H1 (cell line): ENCODE measurements at regions not wholly inside any gene's neighbourhood (a gene's known extent, or its start where the extent isn't known, plus 50 kb on each side); places are given as distances from the start of the nearest gene placed in this dataset.

ENCODE experiments used
- CTCF ChIA-PET: fragments of 300-600 bp; sonication (Branson Sonifier 250); formaldehyde crosslinking; loops from one replicate; lab custom pipeline; 2021; ENCODE audit not compliant: partially characterized antibody; lab: Charles Lee
- POLR2A ChIA-PET: fragments of 300-600 bp; sonication (Branson Sonifier 250); formaldehyde crosslinking; loops from one replicate; lab custom pipeline; 2021; ENCODE audit warnings: inconsistent platforms; ENCODE audit not compliant: partially characterized antibody; lab: Charles Lee
- DNase-seq, 2 experiments: peaks; one replicate each; pipeline versions ENCODE4 v3.0.0 to v3.0.0-alpha.2; 2010 to 2022; ENCODE audit warnings: low spot score in 2 of 2, low read depth in 1 of 2, mixed read lengths in 1 of 2
- FAIRE-seq: peaks from 2 replicates; lab custom pipeline; 2011; peaks lifted over from hg19 to GRCh38; lab: Jason Lieb, UNC
- H2AFZ ChIP-seq: 2 replicates; pipeline ENCODE4 v1.8.1; 2012; ENCODE audit warnings: low read length, inconsistent platforms
- H2AK5ac ChIP-seq: 2 replicates; pipeline ENCODE4 v1.6.1; 2013; ENCODE audit warnings: low read depth, low read length
- H2BK120ac ChIP-seq: replicated peaks from 2 replicates; pipeline ENCODE3; 2013; ENCODE audit warnings: low read depth, low read length, inconsistent platforms
- H2BK12ac ChIP-seq: 2 replicates; pipeline ENCODE4 v1.6.1; 2013; ENCODE audit warnings: low read depth, low read length
- H2BK15ac ChIP-seq: 2 replicates; pipeline ENCODE4 v1.6.1; 2013; ENCODE audit warnings: low read length
- H2BK20ac ChIP-seq: 2 replicates; pipeline ENCODE4 v1.6.1; 2013; ENCODE audit warnings: low read length
- H2BK5ac ChIP-seq: 2 replicates; pipeline ENCODE4 v1.6.1; 2013; ENCODE audit warnings: low read depth, low read length
- H3K14ac ChIP-seq: 2 replicates; pipeline ENCODE4 v1.6.1; 2013; ENCODE audit warnings: inconsistent platforms; ENCODE audit not compliant: insufficient read length
- H3K18ac ChIP-seq: 2 replicates; pipeline ENCODE4 v1.6.1; 2013; ENCODE audit warnings: low read length; ENCODE audit errors: extremely low read depth
- H3K23ac ChIP-seq: 2 replicates; pipeline ENCODE4 v1.6.1; 2013; ENCODE audit warnings: inconsistent platforms; ENCODE audit not compliant: insufficient read length
- H3K23me2 ChIP-seq: 2 replicates; pipeline ENCODE4 v1.6.1; 2013; ENCODE audit warnings: low read depth, low read length
- H3K27ac ChIP-seq: 2 replicates; pipeline ENCODE4 v1.6.1; 2011; ENCODE audit warnings: low read depth, low read length, inconsistent platforms
- H3K27me3 ChIP-seq, 4 experiments: replicated peaks in 1 of 4; 1 replicate in 1 of 4; 2 replicates in 3 of 4; pipeline versions ENCODE4 v1.6.1 to v1.8.1; 2011 to 2013; ENCODE audit warnings: low read length in 3 of 4, mild to moderate bottlenecking in 3 of 4, inconsistent platforms in 2 of 4, mixed read lengths in 2 of 4, moderate library complexity in 1 of 4; ENCODE audit not compliant: control insufficient read depth in 3 of 4, insufficient read depth in 3 of 4; ENCODE audit errors: extremely low read depth in 1 of 4
- H3K36me3 ChIP-seq, 4 experiments: 2 replicates each; pipeline versions ENCODE4 v1.6.1 to v1.8.1; 2011 to 2013; ENCODE audit warnings: mild to moderate bottlenecking in 4 of 4, low read length in 3 of 4, moderate library complexity in 2 of 4, control low read depth in 1 of 4, inconsistent platforms in 1 of 4; ENCODE audit not compliant: insufficient read depth in 4 of 4, control insufficient read depth in 2 of 4
- H3K4ac ChIP-seq: replicated peaks from 2 replicates; pipeline ENCODE3; 2013; ENCODE audit warnings: low read length, low read depth, mixed read lengths, inconsistent platforms; ENCODE audit not compliant: insufficient read length
- H3K4me1 ChIP-seq, 4 experiments: replicated peaks in 1 of 4; 1 replicate in 1 of 4; 2 replicates in 3 of 4; pipeline versions ENCODE4 v1.6.1 to v1.8.1; 2011 to 2013; ENCODE audit warnings: low read length in 3 of 4, inconsistent platforms in 2 of 4, mixed read lengths in 1 of 4; ENCODE audit not compliant: insufficient read depth in 4 of 4, control insufficient read depth in 3 of 4
- H3K4me2 ChIP-seq, 2 experiments: 2 replicates each; pipeline versions ENCODE4 v1.6.1 to v1.8.1; 2011 to 2013; ENCODE audit warnings: low read depth in 2 of 2, low read length in 2 of 2, control low read depth in 1 of 2, inconsistent platforms in 1 of 2, mild to moderate bottlenecking in 1 of 2; ENCODE audit not compliant: insufficient read depth in 1 of 2
- H3K4me3 ChIP-seq, 4 experiments: fragments of 200-600, 300-600 bp in 1 of 4; sonication (generic), shearing (Covaris generic), sonication (Bioruptor Twin) in 1 of 4; 2 replicates each; pipeline versions ENCODE4 v1.5.1 to v1.8.1; 2011 to 2016; ENCODE audit warnings: low read length in 4 of 4, low read depth in 3 of 4, control low read depth in 2 of 4, inconsistent platforms in 2 of 4, mild to moderate bottlenecking in 2 of 4, mixed read lengths in 1 of 4, moderate library complexity in 1 of 4; ENCODE audit not compliant: insufficient read depth in 2 of 4; ENCODE audit errors: extremely low read depth in 1 of 4
- H3K56ac ChIP-seq: replicated peaks from 2 replicates; pipeline ENCODE3; 2013; ENCODE audit warnings: low read depth, mild to moderate bottlenecking, mixed read lengths, low read length, inconsistent platforms; ENCODE audit not compliant: insufficient read length
- H3K79me1 ChIP-seq: 2 replicates; pipeline ENCODE4 v1.6.1; 2013; ENCODE audit warnings: low read depth, low read length, control low read depth
- H3K79me2 ChIP-seq, 2 experiments: 2 replicates each; pipeline versions ENCODE4 v1.6.1 to v1.8.1; 2012 to 2013; ENCODE audit warnings: low read length in 2 of 2, mild to moderate bottlenecking in 2 of 2, inconsistent platforms in 1 of 2; ENCODE audit not compliant: insufficient read depth in 2 of 2, control insufficient read depth in 1 of 2
- H3K9ac ChIP-seq, 4 experiments: replicated peaks in 1 of 4; 1 replicate in 1 of 4; 2 replicates in 3 of 4; pipeline versions ENCODE4 v1.6.1 to v1.8.1; 2011 to 2013; ENCODE audit warnings: low read depth in 3 of 4, low read length in 3 of 4, control low read depth in 2 of 4, mild to moderate bottlenecking in 2 of 4, moderate library complexity in 2 of 4, inconsistent platforms in 1 of 4; ENCODE audit errors: extremely low read depth in 1 of 4
- H3K9me3 ChIP-seq, 2 experiments: 2 replicates each; pipeline versions ENCODE4 v1.6.1 to v1.8.1; 2012 to 2013; ENCODE audit warnings: mild to moderate bottlenecking in 2 of 2, moderate library complexity in 2 of 2, control low read depth in 1 of 2, inconsistent platforms in 1 of 2, low read depth in 1 of 2, low read length in 1 of 2, mixed read lengths in 1 of 2; ENCODE audit not compliant: insufficient read depth in 2 of 2
- H4K20me1 ChIP-seq, 2 experiments: replicated peaks in 1 of 2; 2 replicates each; pipeline versions ENCODE3 to v1.8.1; 2011 to 2013; ENCODE audit warnings: inconsistent platforms in 2 of 2, low read length in 2 of 2, mild to moderate bottlenecking in 1 of 2; ENCODE audit not compliant: insufficient read depth in 2 of 2, control insufficient read depth in 1 of 2
- H4K5ac ChIP-seq: 2 replicates; pipeline ENCODE4 v1.6.1; 2013; ENCODE audit warnings: low read length, low read depth, mixed read lengths, inconsistent platforms; ENCODE audit not compliant: insufficient read length
- H4K8ac ChIP-seq: 2 replicates; pipeline ENCODE4 v1.8.0; 2013; ENCODE audit warnings: mild to moderate bottlenecking, moderate library complexity, low read length, inconsistent platforms; ENCODE audit not compliant: insufficient read depth; ENCODE audit errors: extremely low read depth
- H4K91ac ChIP-seq: replicated peaks from 2 replicates; pipeline ENCODE3; 2013; ENCODE audit warnings: low read length, mixed read lengths, inconsistent platforms; ENCODE audit not compliant: insufficient read length
- ATF2 ChIP-seq: IDR thresholded peaks from 2 replicates; pipeline ENCODE4 v1.6.1; 2012; ENCODE audit warnings: low read length, inconsistent platforms
- CREB1 ChIP-seq: IDR thresholded peaks from 2 replicates; pipeline ENCODE4 v1.6.1; 2012; ENCODE audit warnings: inconsistent platforms
- E2F6 ChIP-seq: IDR thresholded peaks from 2 replicates; pipeline ENCODE4 v1.6.1; 2012; ENCODE audit warnings: inconsistent platforms
- HDAC2 ChIP-seq, 2 experiments: fragments of 300-600 bp in 1 of 2; sonication (generic) in 1 of 2; IDR thresholded peaks; 2 replicates each; pipeline ENCODE4 v1.6.1; 2011 to 2012; ENCODE audit warnings: low read depth in 2 of 2, low read length in 2 of 2, mild to moderate bottlenecking in 2 of 2, moderate library complexity in 2 of 2, borderline replicate concordance in 1 of 2, inconsistent platforms in 1 of 2
- HDAC6 ChIP-seq: IDR thresholded peaks from one replicate; pipeline ENCODE4 v1.7.1; 2012; ENCODE audit warnings: low read depth, mild to moderate bottlenecking, inconsistent platforms, low read length, moderate library complexity
- MAX ChIP-seq: IDR thresholded peaks from 2 replicates; pipeline ENCODE4 v1.6.1; 2012; ENCODE audit warnings: inconsistent platforms
- RFX5 ChIP-seq: IDR thresholded peaks from 2 replicates; pipeline ENCODE4 v1.6.1; 2011; ENCODE audit warnings: low read depth, low read length, improper control_type of control experiment, borderline replicate concordance
- SIN3A ChIP-seq, 2 experiments: IDR thresholded peaks in 1 of 2; conservative IDR thresholded peaks in 1 of 2; 2 replicates each; pipeline ENCODE4 v1.6.1; 2011 to 2012; ENCODE audit warnings: low read length in 2 of 2, improper control_type of control experiment in 1 of 2, low read depth in 1 of 2, mild to moderate bottlenecking in 1 of 2
- SIX5 ChIP-seq: IDR thresholded peaks from 2 replicates; pipeline ENCODE4 v1.6.1; 2011; ENCODE audit warnings: mild to moderate bottlenecking, low read depth, low read length
- TCF12 ChIP-seq: IDR thresholded peaks from 2 replicates; pipeline ENCODE4 v1.6.1; 2011; ENCODE audit warnings: low read depth, mild to moderate bottlenecking, low read length
- YY1 ChIP-seq: IDR thresholded peaks from 2 replicates; pipeline ENCODE4 v1.6.1; 2011; ENCODE audit warnings: low read depth, mild to moderate bottlenecking, low read length
- WGBS, 2 experiments: shearing (Covaris generic) in 1 of 2; methylation state at CpG; one replicate each; pipeline versions ENCODE4 v1.1.6 to v1.1.7; 2013 to 2015; ENCODE audit warnings: low lambda C conversion rate in 2 of 2, mixed read lengths in 2 of 2, inconsistent platforms in 1 of 2, low coverage in 1 of 2, missing lambda C conversion rate in 1 of 2; ENCODE audit not compliant: insufficient replicate concordance in 2 of 2, insufficient coverage in 1 of 2, insufficient read length in 1 of 2; ENCODE audit errors: extremely low coverage in 1 of 2, missing lambda C conversion rate in 1 of 2; 5-methylcytosine and 5-hydroxymethylcytosine counted together

- Histone ChIP-seq H4K20me1 (no peaks in the 10 kb centered on the region), H2AFZ (no peak overlapping the region), H4K91ac (no peak overlapping the region), H4K5ac (no peak overlapping the region), H3K79me2 (no peaks in the 10 kb centered on the region), H3K23me2 (peaks cover 6% of the 10 kb centered on the region; the same call in 1 of the 2 replicates), H3K4me3 (no peak overlapping the region), H3K4me1 (no peaks in the 10 kb centered on the region), H3K36me3 (no peaks in the 10 kb centered on the region), H3K56ac (no peak overlapping the region), H3K9ac (no peak overlapping the region), H3K14ac (no peak overlapping the region), H3K9me3 (no peaks in the 10 kb centered on the region), H3K4ac (no peak overlapping the region), H2BK5ac (no peak overlapping the region), H2AK5ac (no peak overlapping the region), H2BK12ac (no peak overlapping the region), H4K8ac (no peak overlapping the region), H3K18ac (no peak overlapping the region), H2BK20ac (no peak overlapping the region), H3K27me3 (no peaks in the 10 kb centered on the region), H3K4me2 (no peak overlapping the region), H3K79me1 (no peaks in the 10 kb centered on the region), H3K23ac (no peak overlapping the region), H2BK120ac (no peak overlapping the region), H2BK15ac (no peak overlapping the region), H3K27ac (no peak overlapping the region)
- DNase-seq (no peak), FAIRE-seq (no peak)
- POLR2A ChIA-PET, result no interaction called here
- WGBS, 2 experiments, result 84% methylated on average over 2 of the region's 2 CpGs; no CpG with 5 or more reads in 1 of the 2 experiments
- CTCF ChIA-PET, result no interaction called here
- no peak for TF ChIP-seq HDAC2 (IDR thresholded peaks at IDR 0.05; ENCODE audit: borderline replicate concordance in 1 of 2, low read depth in 2 of 2, low read length in 2 of 2)
- TF ChIP-seq MAX, result peak; percentile 38; the same call in 1 of the 2 replicates
- TF ChIP-seq CREB1, result no peak
- TF ChIP-seq E2F6, result peak; percentile 41; the same call in 1 of the 2 replicates
- TF ChIP-seq SIX5, result no peak
- TF ChIP-seq YY1, result no peak
- no peak for TF ChIP-seq HDAC6
- no peak for TF ChIP-seq TCF12
- no peak for TF ChIP-seq ATF2
- no peak for TF ChIP-seq SIN3A (conservative IDR thresholded peaks at IDR 0.05 in 1 of 2, IDR thresholded peaks at IDR 0.05 in 1 of 2; ENCODE audit: low read depth in 1 of 2, low read length in 2 of 2)
- no peak for TF ChIP-seq RFX5
These were observed 132.7 kb upstream of the GMDS start for GRCh38 chr6:2378046-2378657.
